NCI-H345 treated with DMSO at 0.1 percent for 48 hours (cell line): ENCODE measurements at regions not wholly inside any gene's neighbourhood (a gene's known extent, or its start where the extent isn't known, plus 50 kb on each side); places are given as distances from the start of the nearest gene placed in this dataset.
A peak's percentile ranks its signal among the peaks of the same experiment; 100 is the strongest.

Experiments
- DNase-seq: peaks from one replicate; lab custom pipeline; 2025; ENCODE audit not compliant: unreplicated experiment; lab: John Stamatoyannopoulos, UW

DNA sequence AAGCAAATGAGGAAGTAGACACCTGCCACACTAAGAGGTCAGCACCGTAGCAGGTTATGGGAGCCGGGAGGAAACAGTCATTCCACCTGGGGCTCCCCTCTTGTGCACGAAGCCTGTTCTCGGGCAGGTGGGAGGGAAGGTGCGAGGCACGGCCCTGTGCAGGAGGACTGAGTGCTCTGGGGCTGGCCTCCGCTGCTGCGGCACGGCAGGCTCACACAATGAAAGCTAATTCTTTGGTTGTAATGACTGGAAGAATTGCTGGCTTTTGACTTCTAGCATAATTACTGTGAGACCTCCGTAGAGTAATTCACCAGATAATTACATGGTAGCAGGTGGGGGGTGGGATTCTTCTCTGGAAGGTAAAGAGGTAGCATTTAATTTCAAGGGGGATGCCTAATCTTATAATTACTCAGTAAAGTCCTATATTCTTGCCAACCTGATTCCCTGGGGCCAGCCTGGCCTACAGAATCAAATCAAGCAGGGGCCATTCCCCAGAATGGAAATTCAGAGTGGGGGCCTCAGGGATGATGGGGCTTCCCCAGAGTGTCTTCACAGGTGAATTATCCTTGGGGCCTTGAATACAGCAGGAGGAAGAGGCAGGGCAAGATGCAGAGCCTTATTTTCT, 129.1 kb downstream of the TPRA1 start:
- no peak for DNase-seq

DNA sequence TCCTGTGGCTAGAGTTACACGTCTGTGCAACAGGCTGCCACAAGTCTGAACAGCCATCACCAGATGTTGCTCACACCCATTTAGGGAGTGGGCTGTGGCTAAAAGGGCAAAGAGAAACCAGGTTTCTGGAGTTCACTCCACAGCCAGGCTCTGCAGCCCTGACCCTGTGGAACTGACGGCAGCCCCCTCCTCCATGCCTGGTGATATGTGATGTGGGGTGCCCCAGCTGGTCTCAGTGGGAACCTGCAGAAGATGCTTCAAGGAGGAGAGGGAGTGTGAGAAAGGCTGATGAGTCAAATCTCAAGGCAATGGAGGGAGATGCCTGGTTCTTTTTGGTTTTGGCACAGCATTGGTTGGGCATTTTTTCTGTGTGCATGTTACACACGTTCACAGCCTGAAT, 130.6 kb downstream of the TPRA1 start:
- DNase-seq, result no peak

DNA sequence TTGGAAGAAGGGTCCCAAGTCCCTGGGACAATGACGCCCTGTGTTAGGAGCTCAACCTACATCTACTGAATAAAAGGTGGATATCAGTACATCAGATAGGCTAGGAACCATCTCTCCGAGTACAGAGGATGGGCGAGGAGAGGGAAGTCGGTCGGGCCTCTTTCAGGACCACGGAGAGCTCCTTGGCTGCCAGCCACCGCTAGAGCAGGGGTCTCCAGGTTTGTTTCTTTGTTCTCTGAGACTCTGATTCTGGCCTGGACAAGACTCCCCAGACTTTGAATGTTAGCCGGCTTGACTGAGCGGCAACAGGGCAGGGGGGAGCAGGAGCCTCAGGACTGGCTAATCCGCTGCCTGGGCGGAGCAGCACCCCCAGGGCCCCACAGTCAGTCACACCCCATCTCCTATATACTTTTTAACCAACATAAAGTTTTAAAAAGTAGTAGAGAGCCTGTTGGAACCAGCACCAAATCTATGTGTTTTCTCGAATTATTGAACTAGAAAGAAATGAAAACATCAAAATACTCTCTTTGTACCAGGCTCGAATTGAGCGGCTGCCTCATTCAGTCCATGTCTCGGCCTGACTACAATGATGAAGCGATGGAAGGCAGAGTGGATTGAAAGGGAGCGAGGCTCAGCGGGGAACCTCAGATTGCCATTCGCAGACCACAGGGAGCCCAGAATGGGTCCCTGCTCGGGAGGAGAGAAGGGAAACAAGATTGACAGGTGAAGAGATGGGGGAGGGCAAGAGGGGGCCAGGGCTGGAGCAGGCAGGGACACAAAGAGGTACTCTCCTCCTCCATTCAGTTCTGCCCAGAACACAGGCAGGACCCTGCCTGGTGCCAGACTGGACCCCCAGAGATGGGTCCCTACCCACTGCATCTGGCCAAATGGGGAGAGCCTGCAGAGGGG, 131.6 kb downstream of the TPRA1 start:
- DNase-seq, result peak; percentile 82

DNA sequence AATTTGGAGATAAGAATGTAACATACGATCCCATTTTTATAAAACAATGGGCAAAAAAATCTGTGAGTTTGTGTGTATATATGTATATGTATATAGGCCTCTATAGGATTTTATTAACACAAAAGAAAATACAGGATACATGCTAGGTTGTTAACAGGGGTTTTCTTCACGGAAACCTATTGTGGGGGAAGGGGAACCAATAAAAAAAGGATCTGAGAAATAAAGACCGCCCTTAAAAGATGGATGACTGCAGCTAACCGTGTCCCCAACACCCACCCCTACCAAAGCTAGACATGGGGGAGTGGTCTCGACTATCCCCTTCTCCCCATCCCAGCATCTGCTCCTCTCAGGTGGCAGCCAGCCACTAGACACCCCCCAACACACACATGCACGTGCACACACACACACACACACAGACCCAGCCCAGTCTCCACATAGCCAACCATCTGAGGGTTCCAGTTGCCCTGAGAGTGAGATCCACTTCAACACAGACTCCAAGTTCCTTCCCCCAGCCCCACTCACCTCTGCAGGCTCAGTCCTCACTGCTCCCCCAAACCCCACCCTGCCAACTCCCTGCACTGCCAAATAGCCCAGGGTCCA, 132.9 kb downstream of the TPRA1 start:
- DNase-seq, result no peak

DNA sequence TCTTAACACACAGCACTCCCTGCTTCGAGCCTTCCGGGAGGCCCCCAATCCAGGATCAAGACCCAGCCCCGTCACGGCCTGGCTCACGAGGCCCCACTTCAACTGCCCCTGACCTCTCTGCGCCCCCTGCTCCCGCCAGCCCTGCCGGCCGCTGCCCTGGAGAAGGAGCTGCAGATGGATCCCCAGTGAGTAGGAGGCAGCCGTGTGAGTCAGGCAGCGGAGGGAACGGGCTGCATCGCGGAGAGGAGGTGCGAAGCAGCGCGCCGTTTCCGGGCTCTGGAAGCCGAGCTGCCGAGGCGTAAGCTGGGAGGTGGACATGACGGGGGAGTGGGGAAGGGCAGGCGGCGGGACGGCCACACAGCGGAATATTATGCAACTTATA, 133.4 kb downstream of the TPRA1 start:
- no peak for DNase-seq

DNA sequence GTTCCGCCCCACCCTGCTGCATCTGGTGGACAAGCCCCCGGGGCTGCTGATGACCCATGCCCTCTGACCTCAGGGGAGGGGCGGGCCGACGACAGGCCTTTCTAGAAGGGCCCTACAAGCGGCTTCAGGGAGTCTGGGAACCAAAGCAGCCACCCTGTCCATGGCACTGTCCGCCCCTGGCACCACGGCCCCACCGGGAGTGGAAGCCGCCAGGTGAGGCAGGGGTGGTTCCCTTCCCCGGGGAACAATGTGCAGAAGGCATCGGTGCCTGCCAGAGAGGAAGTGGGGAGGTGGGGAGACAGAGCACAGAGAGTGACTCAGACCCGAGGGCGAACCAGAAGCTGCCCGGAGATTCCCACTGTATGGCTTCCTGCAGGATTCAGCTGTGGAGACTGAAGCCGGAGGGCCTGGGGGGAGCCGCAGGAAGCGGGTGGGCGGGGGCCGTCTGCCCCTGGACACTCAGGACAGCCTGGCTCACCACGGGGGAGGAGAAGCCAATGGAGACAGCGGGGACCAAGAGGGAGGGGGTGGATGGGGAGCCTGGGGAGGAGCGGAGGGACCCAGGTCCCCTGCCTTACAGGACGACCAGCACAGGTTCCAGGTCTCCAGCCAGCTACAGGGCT, 134.0 kb downstream of the TPRA1 start:
- no peak for DNase-seq

DNA sequence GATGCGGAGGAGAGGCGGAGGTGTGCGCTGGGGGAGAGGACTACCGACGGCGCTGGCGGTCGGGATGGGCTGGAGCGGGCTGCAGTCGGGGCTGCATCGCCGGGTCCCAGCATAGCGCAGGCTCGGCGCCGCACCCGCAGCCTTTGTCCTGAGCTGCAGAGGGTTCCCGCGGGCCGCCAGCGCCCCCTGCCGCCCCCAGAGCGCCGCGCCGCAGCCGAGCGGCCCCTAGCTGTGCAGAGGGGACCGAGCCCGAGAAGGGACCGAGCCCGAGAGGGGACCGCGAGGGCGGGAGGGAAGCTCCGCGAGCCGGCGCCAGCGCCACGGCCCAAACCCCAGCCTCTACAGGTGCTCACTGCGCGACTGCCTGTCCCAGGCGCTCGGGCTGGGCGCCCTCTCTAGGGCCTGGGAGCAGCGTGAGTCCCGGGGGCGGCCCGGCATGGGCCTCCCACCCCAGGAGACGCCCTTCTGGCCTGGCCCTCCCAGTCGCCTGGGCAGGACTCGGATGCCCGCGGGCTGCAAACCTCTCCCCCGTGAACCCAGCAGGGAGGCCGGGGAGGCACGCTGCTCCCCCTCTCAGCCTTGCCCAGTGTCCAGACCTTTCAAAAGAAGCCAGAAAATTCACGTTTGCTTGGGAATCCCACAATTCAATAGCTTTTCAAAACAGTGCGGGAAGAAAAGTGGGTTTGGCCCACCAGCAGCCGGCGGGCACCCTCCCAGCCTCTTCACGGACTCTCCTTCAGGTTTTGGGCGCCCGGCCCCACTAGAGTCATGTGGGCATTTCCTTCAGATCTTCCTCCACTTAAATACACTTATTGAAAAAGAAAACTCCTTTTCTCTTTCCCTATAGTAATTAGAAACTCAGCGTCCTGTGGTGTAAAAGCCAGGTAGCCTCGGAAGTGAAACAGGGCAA, 134.7 kb downstream of the TPRA1 start:
- peak; percentile 44 for DNase-seq

DNA sequence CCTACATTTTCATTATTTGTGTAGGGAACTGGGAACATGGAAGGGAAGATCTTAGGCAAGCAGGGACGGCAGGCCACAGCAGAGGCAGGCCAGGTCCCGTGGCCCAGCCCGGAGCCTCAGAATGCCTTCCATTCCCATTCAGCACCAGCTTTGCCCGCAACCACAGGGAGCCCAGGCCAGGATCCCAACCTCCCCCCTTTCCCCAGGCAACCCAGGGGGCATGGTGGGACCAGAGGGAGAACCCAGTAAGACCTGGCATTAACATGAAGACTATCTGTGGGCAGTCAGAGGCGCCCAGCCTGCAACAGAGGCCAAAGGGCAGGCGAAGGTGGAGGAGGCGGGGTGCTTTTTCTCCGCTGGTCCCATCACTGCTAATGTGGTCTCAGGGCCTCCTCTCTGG, 135.6 kb downstream of the TPRA1 start:
- no peak for DNase-seq

DNA sequence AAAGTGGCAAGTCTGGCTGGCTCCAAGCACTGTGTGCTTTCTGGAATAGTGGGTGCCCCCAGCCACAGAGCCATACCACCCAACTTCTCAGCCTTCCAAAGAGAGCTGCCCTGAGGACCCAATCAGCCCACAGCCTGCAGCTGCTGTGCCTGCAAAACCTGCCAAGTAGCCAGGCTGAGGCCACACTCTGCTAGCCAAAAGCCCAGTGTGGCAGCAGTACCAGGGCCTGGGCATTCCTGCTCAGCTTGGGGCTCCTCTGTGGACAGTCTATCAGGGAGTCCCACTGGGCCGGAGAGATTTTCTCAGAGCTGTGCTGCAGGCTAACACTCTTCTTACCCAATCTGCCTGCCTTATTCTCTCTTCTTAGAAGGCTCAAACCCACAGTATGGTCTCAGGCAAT, 136.5 kb downstream of the TPRA1 start:
- DNase-seq, result no peak

DNA sequence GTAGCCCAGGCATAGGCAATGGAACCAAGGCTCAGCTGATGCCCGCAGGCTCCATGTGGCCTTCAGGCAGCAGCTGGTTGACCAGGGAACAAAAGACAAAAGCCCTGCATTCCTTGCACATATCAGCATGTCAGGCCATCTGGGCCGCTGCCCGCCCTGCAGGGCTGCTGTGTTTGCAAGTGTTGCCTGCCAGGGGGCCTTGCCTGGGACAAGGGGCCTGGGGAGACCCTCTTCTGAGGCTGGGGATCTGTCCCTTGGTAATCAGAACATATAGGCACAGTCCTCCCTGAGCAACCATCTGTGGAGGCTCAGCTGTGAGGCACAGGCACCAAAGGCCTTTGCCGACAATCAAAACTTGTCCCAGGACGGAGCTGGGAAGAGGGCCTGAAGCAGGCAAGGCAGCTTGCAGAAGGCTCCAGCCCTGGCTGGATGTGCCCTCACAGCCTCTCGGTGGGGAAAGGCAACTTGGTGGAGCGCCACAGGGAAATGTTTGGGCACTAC, 138.2 kb downstream of the TPRA1 start:
- DNase-seq, result no peak

DNA sequence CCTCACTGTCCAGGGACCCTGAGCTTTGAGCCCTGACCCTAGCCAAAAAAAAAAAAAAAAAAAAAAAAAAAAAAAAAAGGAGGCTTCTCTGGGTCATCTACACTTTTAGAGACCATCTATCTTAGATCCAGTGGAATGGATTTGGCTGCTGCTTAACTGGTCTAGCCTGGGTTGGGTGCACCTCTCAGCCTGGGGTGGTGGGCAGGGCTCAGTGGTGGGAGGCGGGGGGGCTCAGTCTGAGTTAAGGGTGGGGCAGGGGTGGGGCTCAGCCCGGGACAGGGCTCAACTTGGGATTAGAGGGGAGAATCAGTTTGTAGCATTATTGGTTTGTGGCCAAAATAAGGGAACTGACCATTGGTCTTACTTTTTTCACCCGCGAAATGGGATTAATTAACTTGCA, 139.2 kb downstream of the TPRA1 start:
- no peak for DNase-seq

DNA sequence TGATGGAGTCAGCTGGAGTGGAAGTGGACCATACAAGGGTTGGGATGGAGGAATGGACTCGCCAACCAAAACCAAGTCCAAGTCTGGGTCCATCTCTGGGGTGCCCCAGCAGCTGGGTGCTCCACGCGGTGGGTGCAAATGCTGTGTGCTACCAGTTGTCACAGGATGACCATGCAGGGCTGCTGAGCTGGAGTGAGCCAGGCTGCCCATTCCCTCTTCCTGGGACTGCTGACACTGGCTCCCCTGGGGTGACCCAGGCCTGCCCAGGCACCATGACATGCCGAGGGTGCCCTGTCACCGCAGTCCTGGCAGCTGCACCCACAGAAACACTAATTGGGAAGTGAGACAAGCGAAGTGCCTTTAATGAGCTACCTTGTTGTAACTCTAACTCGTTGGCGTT, 140.2 kb downstream of the TPRA1 start:
- DNase-seq, result no peak

DNA sequence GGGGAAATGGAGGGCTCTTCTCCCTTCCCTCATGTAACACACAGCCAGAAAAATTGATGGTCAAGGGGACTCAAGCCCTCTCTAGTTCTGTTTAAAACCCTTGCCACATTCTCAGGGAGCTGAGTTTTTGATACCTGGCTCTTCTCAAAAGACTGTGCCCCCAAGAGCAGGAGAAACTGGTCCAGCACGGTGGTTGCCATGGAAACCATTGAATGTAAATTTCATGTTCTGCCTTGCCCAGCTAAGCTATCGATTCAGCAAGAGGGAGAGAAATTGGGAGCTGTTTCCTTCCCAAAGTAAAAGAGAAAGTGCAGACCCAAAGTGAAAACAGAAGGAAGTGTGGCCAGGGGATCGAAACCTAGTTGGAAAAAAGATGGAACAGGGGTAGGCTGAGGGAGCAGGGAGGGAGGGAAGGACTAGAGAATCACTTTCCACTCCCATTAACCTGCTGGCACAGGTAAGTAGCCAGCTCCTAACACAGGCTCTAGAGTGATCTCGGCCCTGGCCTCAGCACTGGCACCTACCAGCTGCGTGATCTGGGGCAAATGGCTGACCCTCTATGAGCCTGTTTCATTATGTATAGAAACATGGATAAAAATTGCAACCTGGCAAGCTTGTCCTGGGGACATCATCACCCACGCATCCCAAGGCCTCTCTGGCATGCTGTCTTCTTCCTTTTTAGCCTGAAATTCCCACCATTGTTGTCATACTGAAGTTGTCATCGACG, 140.9 kb downstream of the TPRA1 start:
- DNase-seq, result no peak

DNA sequence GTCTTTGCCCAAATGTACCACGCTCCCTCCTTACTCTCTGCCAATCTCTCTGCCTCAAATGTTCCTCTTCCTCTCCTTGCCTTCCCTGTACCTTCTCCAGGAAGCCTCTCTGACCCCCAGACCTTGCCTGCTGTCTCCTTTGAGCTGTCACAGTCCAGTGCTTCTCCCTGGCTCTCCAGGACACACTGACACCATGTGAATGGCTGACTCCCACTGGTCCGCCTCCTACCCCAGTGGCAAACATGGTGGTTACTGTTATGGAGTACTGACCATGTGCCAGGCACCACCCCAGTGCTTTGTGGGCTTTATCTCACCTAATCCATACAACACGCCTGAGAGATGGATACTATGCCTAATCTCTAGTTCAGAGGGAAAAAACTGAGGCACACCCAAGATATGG, 141.9 kb downstream of the TPRA1 start:
- no peak for DNase-seq

DNA sequence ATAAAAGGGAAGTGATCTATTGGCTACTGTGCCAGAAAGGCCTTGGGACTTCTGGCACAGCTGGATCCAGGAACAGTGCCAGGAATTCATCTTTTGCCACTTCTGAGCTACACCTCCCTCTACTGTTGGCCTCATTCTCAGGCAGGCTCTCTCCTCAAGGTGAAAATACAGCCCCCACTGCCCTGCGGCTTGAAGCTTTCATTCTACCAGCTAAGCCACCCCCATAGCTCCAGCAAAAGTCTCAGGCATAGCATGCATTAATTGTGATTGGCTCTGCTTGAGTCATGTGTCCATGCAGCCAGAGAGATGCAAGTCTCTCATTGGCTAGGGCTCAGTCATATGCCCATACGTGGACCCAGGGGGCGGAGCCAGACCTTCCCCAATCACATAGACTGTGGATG, 142.4 kb downstream of the TPRA1 start:
- DNase-seq, result peak; percentile 42

DNA sequence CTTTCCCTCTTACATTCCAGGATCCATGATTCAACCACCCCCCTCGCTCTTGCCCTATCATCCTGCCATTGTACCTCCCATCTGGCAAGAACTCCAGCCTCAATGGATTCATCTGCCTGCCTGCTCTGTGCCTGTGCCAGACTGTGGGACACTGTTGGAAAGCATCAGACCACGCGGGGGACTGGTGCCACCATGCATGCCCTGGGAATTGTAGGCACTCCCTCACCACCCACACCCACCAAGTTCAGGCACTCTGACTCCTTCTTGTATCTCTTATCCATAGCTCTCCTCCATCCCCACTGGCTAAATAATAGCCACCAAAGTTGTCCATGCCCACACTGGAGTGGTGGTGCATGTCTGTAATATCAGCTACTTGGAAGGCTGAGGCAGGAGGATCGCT, 143.8 kb downstream of the TPRA1 start:
- DNase-seq, result no peak

DNA sequence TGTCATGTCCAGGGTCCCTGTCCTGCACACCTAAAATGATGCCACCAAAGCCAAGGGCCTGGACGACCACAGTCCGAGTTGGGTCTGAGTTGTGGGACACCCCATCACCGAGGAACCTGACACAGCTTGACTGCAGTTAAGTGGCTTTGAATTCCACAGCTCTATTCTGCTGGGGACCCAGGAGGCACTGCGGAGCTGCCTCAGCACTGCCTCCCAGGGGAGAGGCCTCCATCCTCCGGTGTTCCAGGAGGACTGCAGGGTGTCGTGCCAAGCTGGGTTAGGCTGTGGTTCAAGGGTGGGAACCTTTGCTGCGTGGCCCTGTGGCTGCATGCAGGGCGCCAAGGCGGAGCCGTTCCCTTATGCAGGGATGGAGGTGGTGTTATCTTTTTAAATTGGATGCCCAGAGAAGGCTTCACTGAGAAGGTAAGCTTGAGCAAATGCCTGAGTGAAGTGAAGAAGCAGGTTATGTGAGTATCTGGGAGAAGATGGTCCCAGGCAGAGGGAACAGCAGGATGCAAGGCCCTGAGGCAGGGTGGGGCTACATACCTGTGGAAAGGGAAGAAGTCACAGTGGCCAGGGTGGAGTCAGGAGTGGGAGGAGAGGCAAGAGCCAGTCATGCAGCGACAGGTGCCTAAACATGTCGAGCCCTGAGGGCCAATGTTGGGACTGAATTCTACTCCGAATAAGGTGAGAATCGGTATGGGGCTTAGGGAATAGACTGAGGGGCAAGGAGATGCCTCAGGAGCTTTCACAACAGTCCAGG, 144.8 kb downstream of the TPRA1 start:
- DNase-seq, result no peak

DNA sequence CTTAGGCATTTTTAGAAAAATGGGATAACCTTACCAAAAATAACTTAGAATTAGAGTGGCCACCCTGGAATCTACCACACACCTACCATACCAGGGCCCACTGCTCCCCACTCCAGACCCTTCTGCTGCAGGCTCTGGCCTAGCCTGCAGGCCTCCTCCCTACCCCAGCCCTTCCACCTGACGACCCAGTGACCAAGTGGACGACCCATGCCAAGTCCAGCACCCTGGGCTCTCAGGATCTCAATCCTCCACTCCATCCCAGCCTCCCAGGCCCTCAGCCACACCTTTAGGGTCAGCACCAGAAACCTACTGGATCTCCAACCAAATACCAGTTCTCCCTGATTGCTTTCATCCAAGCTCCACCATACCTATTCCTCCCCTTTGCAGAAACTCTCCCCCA, 145.8 kb downstream of the TPRA1 start:
- no peak for DNase-seq
